GM21786 (cell line): ENCODE measurements at regions not wholly inside any gene's neighbourhood (a gene's known extent, or its start where the extent isn't known, plus 50 kb on each side); places are given as distances from the start of the nearest gene placed in this dataset.
"Not testable (repeated sequence)": the region's sequence is repeated elsewhere in the genome, so short reads cannot be mapped to it uniquely, and the experiment has no call there.

Experiments used
- ATAC-seq: cut with Tn5 transposase; IDR thresholded peaks from one replicate; pipeline ENCODE4 v1.9.1; 2021; ENCODE audit not compliant: unreplicated experiment

GRCh38 chr5:162209005-162209605, 141.5 kb downstream of the GABRG2 start:
- peak; percentile 99 for ATAC-seq

- no peak for ATAC-seq
These were observed 147.0 kb downstream of the GABRG2 start for GRCh38 chr5:162214551-162214950.

- ATAC-seq, result no peak
These were observed 149.5 kb downstream of the GABRG2 start for GRCh38 chr5:162217037-162217436.

GRCh38 chr5:162221910-162222309, 154.3 kb downstream of the GABRG2 start:
- no peak for ATAC-seq

- no peak for ATAC-seq
These were observed 159.5 kb downstream of the GABRG2 start for GRCh38 chr5:162227075-162227474.

GRCh38 chr5:162230348-162230747, 162.8 kb downstream of the GABRG2 start:
- no peak for ATAC-seq

- ATAC-seq, result no peak
These were observed 163.9 kb downstream of the GABRG2 start for GRCh38 chr5:162231522-162231921.

- no peak for ATAC-seq
These were observed 173.2 kb downstream of the GABRG2 start for GRCh38 chr5:162240734-162241133.

GRCh38 chr5:162242416-162242815, 174.8 kb downstream of the GABRG2 start:
- no peak for ATAC-seq

- no peak for ATAC-seq
These were observed 176.1 kb downstream of the GABRG2 start for GRCh38 chr5:162243651-162244050.

- ATAC-seq, result peak; percentile 76
These were observed 180.6 kb downstream of the GABRG2 start for GRCh38 chr5:162248107-162248713.

- ATAC-seq, result no peak
These were observed 189.1 kb downstream of the GABRG2 start for GRCh38 chr5:162256711-162257110.

GRCh38 chr5:162268694-162269481, 201.3 kb downstream of the GABRG2 start:
- peak; percentile 71 for ATAC-seq

- no peak for ATAC-seq
These were observed 204.8 kb downstream of the GABRG2 start for GRCh38 chr5:162272417-162272816.

- no peak for ATAC-seq
These were observed 207.1 kb downstream of the GABRG2 start for GRCh38 chr5:162274679-162275078.

- not testable (repeated sequence) for ATAC-seq
These were observed 207.8 kb downstream of the GABRG2 start for GRCh38 chr5:162275387-162275786.

GRCh38 chr5:162282191-162282590, 214.6 kb downstream of the GABRG2 start:
- no peak for ATAC-seq

GRCh38 chr5:162283609-162284008, 216.0 kb downstream of the GABRG2 start:
- no peak for ATAC-seq

GRCh38 chr5:162288647-162289296, 221.2 kb downstream of the GABRG2 start:
- ATAC-seq, result peak; percentile 75

GRCh38 chr5:162289489-162289888, 221.9 kb downstream of the GABRG2 start:
- ATAC-seq, result peak; percentile 28

- no peak for ATAC-seq
These were observed 232.2 kb downstream of the GABRG2 start for GRCh38 chr5:162299793-162300192.

GRCh38 chr5:162301356-162301755, 233.8 kb downstream of the GABRG2 start:
- ATAC-seq, result no peak
